Superior temporal gyrus (tissue), 1 donor: ENCODE measurements at regions not wholly inside any gene's neighbourhood (a gene's known extent, or its start where the extent isn't known, plus 50 kb on each side); places are given as distances from the start of the nearest gene placed in this dataset.

Experiments
- DNase-seq: peaks from one replicate; pipeline ENCODE4 v3.0.0-alpha.2; 2016; ENCODE audit errors: extremely low spot score

DNA sequence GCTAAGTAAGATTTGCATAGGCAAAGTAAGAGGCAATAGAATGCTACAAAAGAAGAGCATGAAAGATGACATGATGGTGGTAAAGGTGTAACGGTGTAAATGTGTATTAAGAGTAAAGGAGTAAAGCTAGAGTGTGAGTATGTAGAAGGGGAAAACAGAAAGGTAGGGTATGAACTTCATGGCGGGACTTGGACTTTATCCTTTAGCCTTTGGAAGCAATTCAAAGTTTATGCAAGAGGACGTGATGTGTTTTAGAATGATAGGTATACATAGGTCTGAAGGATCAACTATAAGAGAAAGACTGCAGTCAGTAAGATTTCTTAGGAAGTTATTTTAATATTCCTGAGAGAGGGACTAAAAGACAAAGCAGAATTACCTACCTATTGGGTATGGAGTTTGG lies 358.0 kb upstream of the FAT3 start:
- DNase-seq = no peak

- DNase-seq = no peak
Measured at GRCh38 chr11:91860661-91861060, 364.0 kb upstream of the FAT3 start.

- no peak for DNase-seq
Measured at GRCh38 chr11:91859666-91860065, 365.0 kb upstream of the FAT3 start.

DNA sequence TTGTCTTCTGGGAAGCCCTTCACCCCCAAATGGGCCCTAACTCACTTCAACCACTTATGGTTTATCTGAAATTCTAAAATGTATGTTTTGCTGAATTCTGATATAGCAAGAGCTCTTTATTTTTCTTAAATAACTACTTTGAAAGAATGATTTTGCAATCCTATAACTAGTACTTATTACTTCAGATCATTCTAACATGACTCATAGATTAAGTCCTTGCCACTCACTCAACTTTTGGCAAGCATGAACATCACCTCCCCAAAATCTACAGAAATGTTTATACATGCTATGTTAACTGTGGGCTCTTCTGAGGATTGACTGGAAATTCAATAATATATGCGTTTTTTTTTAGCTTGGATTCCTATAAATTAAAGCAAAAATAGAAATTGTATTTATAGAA lies 367.4 kb upstream of the FAT3 start:
- no peak for DNase-seq

- no peak for DNase-seq
Measured at GRCh38 chr11:91854780-91855179, 369.8 kb upstream of the FAT3 start.

DNA sequence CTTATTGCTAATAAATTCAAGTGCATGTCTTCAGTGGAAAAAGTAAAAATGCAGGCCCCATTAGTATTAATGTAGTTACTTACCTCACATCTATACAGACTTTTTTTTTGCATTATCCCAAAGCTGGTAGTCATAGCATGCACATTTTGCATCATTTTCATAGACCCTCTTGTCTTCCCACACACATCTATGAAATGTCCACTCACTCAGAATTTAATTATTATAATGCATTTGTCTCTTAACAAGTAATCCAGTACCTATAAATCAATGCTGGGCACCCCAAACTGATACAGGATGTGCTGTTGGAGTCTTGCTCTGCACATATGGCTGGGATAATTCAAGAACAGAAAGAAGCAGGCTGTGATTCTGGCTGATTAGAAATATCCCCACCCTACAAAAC lies 370.4 kb upstream of the FAT3 start:
- no peak for DNase-seq

DNA sequence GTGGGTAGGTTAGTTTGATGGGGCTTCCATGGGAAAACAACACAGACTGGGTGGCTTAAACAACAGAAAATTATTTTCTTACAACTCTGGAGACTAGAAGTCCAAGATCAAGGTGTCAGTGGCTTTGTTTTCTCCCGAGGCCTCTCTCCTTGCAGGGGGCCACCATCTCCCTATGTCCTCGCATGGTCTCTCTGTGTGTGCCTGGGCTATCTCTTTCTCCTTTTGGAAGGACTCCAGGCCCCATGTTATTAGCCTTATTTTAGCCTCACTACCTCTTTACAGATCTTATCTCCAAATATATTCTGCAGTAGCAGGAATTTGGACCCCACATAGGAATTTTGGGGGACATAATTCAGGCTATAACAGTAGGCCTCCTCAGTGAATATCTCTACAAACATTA lies 372.7 kb upstream of the FAT3 start:
- no peak for DNase-seq

DNA sequence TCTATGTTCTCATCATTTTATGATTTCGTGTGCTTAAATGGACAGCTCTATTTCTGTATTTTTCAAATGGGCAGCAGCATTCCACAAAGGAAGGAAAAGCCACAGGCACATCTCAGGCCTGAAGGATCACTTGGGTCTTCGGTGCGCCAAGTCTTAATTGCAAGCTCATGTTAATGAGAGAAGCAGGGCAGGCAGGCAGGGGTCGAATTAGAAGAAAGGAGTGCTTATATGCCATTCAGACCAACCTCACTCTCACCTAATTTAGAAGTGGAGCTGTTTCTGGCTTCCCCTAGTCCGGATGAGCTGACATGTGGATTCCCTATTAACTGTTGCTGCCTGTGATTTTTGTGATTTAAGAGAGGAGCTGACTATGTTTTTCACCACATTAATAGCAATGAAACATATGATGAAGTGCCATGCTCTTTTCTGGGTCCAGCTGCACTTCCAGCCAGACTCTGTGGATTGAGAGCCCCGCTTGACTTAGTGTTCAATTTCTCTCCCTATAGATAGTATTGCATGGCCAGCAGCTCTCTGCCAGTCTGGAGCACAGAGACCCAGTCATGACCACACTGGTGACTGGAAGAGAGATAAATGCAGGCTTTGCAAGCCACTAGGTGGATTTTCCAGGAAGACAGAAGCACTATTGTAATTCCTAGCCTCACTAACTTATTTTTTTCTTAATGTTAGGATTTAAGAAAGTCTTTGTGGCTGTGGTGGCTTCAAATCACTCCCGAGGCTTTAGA lies 373.9 kb upstream of the FAT3 start:
- DNase-seq = no peak

DNA sequence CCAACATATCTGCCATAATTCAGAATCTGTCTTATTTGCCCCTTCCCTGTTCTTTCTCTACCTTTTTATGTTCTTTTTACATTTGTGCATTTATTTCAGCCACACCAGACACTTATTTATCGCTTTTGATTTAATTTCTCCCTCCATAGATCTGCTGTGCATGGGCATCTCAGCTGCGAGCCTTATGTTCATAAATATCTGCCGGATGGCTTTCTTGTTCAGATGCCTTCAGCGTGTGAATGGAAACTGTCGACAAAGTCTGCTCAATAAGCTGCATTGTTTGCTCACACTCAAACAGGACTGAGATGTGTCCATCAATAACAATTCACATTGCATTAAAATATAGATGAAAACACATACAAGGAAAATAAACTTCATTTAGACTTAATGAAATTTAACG lies 374.6 kb upstream of the FAT3 start:
- DNase-seq = peak; percentile 42

- DNase-seq = no peak
Measured at GRCh38 chr11:91846649-91847048, 378.0 kb upstream of the FAT3 start.

GRCh38 chr11:91846002-91846401 lies 378.6 kb upstream of the FAT3 start:
- DNase-seq = no peak

GRCh38 chr11:91840640-91841240 lies 383.9 kb upstream of the FAT3 start:
- no peak for DNase-seq

DNA sequence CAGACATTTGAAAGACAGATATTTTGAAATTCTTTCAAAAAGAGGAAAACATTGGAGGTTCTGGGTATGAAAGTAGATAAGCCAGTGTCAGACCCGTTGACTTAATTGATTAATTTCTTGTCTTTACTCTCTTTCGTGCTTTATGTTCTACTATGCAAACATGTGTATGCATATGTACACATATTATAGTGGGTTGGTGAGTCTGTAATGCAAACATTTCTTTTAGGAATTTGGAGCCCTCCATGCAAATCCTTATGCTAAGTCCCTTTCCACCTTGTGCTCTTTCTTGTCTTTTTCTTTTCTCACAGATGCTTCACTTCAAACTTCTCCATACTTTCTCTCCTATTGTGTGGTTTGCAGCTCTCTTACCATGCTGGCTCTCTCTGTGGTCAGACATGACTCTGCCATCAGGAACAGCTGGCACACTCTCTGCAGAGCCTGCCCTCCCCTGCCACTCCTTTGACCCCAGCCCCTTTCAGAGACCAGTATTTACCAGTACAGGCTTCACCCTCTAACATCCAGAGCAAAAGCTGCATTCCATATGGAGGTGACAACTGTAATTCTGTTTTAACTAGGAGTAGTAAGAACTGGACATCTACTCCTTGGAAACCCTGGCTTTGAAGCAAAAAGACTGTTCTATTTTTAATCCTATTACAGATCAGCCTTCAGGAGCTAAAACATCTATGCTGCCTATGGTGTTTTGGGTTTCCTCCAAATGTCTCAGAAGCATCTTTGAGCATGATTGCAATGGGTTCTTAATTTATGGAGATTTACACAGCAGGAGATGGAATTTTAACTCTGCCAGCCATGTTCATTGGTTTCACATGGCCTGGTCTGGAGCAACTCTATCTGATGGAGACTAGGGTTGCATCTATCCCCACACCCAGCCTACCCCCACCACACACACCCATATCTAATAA lies 386.9 kb upstream of the FAT3 start:
- no peak for DNase-seq

DNA sequence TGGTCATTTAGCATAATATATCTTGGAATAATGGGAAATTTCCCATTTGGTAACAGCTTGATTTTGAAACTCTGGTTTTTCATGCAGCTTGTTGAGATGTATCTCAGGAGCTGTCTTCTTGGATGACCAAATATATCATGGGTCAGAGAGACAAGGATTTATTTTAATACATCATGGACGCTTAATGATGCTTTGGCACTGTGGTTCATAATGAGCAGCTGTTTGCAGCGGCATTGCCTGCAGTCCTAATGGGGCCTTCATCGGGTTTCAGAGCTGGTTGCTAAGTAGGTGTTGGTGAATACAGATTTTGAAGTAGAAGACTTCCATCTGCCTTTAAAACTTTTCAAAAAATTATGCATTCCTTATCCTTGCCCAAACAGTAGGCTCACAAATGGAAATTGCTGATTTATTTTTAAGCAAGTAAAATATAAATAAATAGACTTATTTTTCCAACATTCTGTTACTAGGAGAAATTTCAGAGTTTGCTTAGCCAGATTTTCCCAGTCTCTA lies 389.5 kb upstream of the FAT3 start:
- DNase-seq = no peak

DNA sequence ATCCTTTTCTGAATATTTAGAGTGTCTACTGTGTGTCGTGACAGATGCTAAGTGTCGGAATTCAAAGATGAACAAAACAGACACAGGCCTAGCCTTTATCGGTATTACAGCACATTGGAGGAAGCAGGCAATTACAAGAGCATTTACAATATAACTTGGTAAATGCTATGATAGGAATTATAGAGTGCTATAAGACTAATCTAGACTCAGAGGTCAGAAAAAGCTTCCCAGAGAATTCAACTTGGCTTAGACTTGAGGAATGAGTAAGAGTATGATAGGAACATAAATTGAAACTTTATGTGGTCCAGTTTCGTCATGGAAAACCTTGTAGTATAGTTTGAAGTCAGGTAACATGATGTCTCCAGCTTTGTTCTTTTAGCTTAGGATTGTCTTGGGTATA lies 395.7 kb upstream of the FAT3 start:
- no peak for DNase-seq

GRCh38 chr11:91825777-91826176 lies 398.8 kb upstream of the FAT3 start:
- no peak for DNase-seq

DNA sequence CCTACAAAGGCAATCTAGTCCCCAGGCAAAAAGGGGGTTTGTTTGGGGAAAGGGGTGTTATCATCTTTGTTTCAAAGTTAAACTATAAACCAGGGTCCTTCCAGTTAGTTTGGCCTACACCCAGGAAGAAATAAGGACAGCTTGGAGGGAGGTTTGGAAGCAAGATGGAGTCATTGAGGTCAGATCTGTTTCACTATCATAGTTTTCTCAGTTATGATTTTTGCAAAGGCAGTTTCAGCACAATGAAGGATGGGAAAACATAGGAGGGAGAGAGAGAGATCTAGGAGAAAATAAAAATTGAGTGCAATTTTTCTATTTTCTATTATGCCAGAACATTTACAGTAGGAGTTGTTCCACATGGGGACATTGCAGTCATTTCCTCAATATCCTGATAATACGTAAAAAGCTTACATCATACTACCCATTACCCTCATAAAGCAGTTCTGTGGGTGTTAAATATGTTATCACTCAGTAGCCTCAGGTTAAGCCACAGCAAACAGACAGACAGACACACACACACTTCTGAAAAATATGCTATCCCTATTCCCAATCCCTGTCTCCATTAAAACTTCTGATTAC lies 401.3 kb upstream of the FAT3 start:
- no peak for DNase-seq

DNA sequence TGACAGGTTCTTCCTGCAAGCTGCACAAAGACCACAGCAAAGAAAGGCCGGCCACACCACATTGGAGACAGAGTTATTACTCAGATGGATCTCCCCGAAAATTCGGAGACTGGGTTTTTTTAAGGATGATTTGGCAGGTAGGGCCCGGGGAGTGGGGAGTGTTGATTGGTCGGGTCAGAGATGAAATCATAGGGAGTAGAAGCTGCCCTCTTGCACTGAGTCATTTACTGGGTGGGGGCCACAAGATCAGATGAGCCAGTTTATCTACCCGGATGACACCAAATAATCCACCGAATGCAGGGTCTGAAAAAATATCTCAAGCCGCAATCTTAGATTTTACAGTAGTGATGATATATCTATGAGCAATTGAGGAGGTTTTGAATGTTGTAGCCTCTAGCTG lies 401.8 kb upstream of the FAT3 start:
- no peak for DNase-seq

GRCh38 chr11:91820709-91821108 lies 403.9 kb upstream of the FAT3 start:
- DNase-seq = no peak

- no peak for DNase-seq
Measured at GRCh38 chr11:91819777-91820176, 404.8 kb upstream of the FAT3 start.

DNA sequence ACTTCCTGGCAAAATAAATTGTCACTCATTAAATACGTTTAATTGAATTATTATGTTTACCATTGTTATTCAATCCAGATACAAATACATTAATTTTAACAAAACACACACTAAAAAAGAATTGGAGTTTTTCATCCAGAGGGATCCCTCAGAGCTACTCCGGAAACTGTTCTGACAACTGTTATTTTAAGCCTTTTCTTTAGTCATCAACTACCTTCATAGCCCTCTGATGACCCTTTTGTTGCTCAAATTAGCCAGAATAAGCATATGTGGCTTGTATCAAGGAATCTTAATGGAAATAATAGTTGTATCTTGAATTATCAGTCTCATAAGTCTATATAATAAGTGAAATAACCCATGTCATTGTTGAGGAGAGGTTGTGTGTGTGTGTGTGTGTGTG lies 405.4 kb upstream of the FAT3 start:
- DNase-seq = no peak

DNA sequence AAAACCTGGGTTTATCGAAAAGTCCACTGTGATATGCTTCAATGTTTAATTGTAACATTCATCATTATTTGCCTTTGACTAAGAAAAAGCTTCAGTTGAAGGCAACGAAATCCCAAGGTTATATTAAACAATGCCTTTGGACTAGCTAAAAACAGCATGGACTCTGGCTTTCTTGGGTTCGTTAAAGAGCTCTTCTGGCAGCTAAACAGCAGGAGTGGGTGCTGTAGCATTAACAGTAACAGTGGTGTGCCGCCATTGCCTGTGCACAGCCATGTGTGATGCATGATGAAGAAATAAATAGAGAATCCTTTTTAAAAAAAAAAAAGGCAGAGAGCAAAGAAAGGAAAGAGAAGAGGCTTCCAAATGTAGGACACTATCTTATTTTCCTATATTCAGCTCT lies 406.6 kb upstream of the FAT3 start:
- DNase-seq = no peak
